ENCODE measurements at regions not wholly inside any gene's neighbourhood (a gene's known extent, or its start where the extent isn't known, plus 50 kb on each side); places are given as distances from the start of the nearest gene placed in this dataset.
A peak's percentile ranks its signal among the peaks of the same experiment; 100 is the strongest.

DNA sequence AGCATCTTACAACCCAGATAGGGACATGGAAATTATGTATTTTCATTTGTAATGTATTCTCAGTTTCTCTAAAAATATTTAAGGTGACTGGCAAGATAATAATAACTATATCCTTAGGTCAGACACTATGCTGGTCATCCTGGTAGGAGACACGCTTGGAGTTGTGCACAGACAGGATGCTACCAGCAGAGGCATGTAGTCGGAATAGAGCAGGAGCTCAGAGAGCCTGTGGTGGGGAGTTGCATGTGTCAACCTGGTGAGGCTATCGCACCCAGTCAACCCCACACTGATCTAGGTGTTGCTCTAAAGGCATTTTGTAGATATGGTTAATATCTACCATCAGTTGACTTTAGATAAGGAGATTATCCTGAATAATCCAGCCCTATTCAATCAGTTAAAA, 318.5 kb downstream of the MIAT start:
- TF ChIP-seq FOXP2 (optimal IDR thresholded peaks at IDR 0.05; ENCODE audit: borderline replicate concordance, extremely low read depth, extremely low read length, insufficient read depth) (no peak), POLR2AphosphoS5 (IDR thresholded peaks at IDR 0.05; ENCODE audit: low read depth, low read length) (no peak), TAF1 (IDR thresholded peaks at IDR 0.05; ENCODE audit: borderline replicate concordance, insufficient read depth, low read length) (no peak), SIN3A (IDR thresholded peaks at IDR 0.05; ENCODE audit: borderline replicate concordance, insufficient read depth, low read length) (no peak)
- TF ChIP-seq, protein P1, sequence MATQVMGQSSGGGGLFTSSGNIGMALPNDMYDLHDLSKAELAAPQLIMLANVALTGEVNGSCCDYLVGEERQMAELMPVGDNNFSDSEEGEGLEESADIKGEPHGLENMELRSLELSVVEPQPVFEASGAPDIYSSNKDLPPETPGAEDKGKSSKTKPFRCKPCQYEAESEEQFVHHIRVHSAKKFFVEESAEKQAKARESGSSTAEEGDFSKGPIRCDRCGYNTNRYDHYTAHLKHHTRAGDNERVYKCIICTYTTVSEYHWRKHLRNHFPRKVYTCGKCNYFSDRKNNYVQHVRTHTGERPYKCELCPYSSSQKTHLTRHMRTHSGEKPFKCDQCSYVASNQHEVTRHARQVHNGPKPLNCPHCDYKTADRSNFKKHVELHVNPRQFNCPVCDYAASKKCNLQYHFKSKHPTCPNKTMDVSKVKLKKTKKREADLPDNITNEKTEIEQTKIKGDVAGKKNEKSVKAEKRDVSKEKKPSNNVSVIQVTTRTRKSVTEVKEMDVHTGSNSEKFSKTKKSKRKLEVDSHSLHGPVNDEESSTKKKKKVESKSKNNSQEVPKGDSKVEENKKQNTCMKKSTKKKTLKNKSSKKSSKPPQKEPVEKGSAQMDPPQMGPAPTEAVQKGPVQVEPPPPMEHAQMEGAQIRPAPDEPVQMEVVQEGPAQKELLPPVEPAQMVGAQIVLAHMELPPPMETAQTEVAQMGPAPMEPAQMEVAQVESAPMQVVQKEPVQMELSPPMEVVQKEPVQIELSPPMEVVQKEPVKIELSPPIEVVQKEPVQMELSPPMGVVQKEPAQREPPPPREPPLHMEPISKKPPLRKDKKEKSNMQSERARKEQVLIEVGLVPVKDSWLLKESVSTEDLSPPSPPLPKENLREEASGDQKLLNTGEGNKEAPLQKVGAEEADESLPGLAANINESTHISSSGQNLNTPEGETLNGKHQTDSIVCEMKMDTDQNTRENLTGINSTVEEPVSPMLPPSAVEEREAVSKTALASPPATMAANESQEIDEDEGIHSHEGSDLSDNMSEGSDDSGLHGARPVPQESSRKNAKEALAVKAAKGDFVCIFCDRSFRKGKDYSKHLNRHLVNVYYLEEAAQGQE (IDR thresholded peaks at IDR 0.05; ENCODE audit: insufficient read depth in 1 of 2, low read depth in 2 of 2, low read length in 2 of 2), result no peak

DNA sequence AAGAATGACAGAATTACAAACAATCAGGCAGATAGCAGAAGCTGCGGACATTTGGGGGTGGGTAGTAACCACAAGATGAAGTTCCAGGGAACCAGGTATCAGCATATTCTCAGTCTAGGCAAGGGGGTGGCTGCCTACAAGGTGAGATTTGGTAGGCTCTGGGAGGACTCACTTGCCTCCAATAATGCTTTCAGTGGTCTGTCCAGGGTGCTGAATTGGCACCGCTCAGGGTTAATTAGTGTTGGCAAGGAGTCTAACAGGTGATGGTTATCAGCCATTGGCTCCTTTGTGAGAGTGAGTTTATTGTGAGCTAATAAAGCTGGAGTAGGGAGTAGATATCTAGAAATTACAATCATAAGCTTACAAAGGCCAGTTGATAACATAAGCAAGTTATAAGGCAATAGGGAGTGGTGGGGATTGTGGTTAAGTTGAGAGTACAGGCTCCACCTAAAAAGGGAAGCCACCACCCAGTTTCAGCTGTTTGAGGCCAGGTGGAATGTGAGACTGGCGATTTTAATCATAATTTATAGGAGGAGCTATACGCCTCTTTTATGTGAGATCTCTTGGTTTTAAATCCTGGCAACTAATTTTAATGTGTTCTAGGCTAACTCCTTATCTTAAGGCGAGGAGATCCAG, 320.5 kb downstream of the MIAT start:
- TF ChIP-seq TAF1 (IDR thresholded peaks at IDR 0.05; ENCODE audit: borderline replicate concordance, insufficient read depth, low read length), result no peak
- TF ChIP-seq, protein P1 (IDR thresholded peaks at IDR 0.05; ENCODE audit: insufficient read depth in 1 of 2, low read depth in 2 of 2, low read length in 2 of 2), result peak; percentile 76 to 92

DNA sequence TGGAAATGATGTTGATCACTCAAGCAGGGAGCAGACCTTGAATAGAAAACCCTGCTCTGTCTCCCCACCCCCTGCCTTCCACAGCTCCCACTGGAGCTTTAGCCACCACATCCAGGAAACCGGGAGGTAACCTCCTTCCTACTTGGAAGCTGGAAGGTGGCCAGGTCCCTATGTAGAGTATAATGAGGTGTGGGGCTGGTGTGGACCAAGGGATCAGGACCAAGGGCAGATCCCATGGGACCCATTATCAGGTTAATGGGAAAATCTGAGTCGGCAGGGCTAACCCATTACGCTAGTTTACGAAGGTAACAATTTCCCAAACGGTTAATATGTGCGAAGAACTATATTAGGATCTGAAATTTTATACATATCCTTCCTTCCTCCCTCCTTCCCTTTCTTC, 321.9 kb downstream of the MIAT start:
- no peak for TF ChIP-seq POLR2AphosphoS5 (IDR thresholded peaks at IDR 0.05; ENCODE audit: low read depth, low read length)
- no peak for TF ChIP-seq FOXP2 (optimal IDR thresholded peaks at IDR 0.05; ENCODE audit: borderline replicate concordance, extremely low read depth, extremely low read length, insufficient read depth)
- TF ChIP-seq, protein P1 (IDR thresholded peaks at IDR 0.05; ENCODE audit: insufficient read depth in 1 of 2, low read depth in 2 of 2, low read length in 2 of 2), result peak; percentile 63 to 90; a peak in 3 of 4 replicates
- TF ChIP-seq SIN3A (IDR thresholded peaks at IDR 0.05; ENCODE audit: borderline replicate concordance, insufficient read depth, low read length), result no peak

DNA sequence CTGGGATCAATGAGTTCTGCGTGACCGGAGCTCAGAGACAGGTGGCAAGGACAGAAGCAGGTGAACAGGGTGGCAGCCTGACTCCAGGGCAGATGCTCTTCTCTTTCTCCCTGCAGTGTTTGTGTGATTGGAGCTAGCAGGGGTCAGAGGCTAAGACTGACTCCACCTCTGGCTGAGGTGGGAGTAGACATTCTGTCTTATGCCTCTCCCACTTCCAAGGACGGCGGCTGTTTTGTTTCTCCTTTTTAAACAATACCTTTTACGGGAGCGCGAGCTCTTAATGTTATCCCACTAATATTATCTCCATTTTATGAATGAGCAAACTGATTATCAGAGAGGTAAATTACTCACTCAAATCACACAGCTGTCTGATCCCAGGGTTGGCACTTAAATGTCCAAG, 323.7 kb downstream of the MIAT start:
- TF ChIP-seq FOXP2 (optimal IDR thresholded peaks at IDR 0.05; ENCODE audit: borderline replicate concordance, extremely low read depth, extremely low read length, insufficient read depth), result no peak
- TF ChIP-seq TAF1 (IDR thresholded peaks at IDR 0.05; ENCODE audit: borderline replicate concordance, insufficient read depth, low read length), result no peak
- TF ChIP-seq, protein P1 (IDR thresholded peaks at IDR 0.05; ENCODE audit: insufficient read depth in 1 of 2, low read depth in 2 of 2, low read length in 2 of 2), result no peak
- no peak for TF ChIP-seq POLR2AphosphoS5 (IDR thresholded peaks at IDR 0.05; ENCODE audit: low read depth, low read length)
- TF ChIP-seq SIN3A (IDR thresholded peaks at IDR 0.05; ENCODE audit: borderline replicate concordance, insufficient read depth, low read length), result no peak

DNA sequence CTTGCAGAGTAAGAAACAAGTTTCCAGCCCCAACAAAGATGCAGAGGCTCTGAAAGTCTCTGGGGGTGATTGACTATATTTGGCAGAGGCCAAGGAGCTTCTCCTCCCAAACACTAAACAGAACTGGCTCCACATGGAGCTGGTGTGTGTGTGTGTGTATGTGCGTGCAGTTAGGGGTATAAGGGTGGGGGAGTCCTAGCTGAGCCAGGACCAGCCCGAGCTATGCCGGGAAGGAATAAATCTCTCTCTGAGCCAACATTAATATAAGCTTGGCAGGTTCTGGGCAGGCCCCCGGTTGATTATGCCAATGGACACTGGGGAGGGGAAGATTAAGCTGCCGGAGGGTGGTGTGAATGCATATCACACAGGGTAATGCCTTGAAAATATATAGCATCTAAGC, 324.2 kb downstream of the MIAT start:
- TF ChIP-seq FOXP2 (optimal IDR thresholded peaks at IDR 0.05; ENCODE audit: borderline replicate concordance, extremely low read depth, extremely low read length, insufficient read depth) (no peak), TAF1 (IDR thresholded peaks at IDR 0.05; ENCODE audit: borderline replicate concordance, insufficient read depth, low read length) (no peak), SIN3A (IDR thresholded peaks at IDR 0.05; ENCODE audit: borderline replicate concordance, insufficient read depth, low read length) (no peak), POLR2AphosphoS5 (IDR thresholded peaks at IDR 0.05; ENCODE audit: low read depth, low read length) (no peak)
- TF ChIP-seq, protein P1 (IDR thresholded peaks at IDR 0.05; ENCODE audit: insufficient read depth in 1 of 2, low read depth in 2 of 2, low read length in 2 of 2), result no peak

All from PFSK-1 (cell line).